OCI-LY3 (cell line): ENCODE measurements at regions not wholly inside any gene's neighbourhood (a gene's known extent, or its start where the extent isn't known, plus 50 kb on each side); places are given as distances from the start of the nearest gene placed in this dataset.

Source experiments
- H2AFZ ChIP-seq: fragments of 200-600, 300-600 bp; shearing (Covaris generic); 2 replicates; pipeline ENCODE4 v1.6.0; 2014; ENCODE audit warnings: antibody characterized with exemption, low read depth, low read length
- H3K27ac ChIP-seq: fragments of 200-600, 300-600 bp; sonication (generic); 2 replicates; pipeline ENCODE4 v1.5.1; 2014; ENCODE audit warnings: mild to moderate bottlenecking, low read length, moderate library complexity, mixed read lengths
- H3K27me3 ChIP-seq: fragments of 200-600, 300-600 bp; sonication (generic); 2 replicates; pipeline ENCODE4 v1.6.1; 2014; ENCODE audit warnings: low read depth, low read length, mixed read lengths
- H3K36me3 ChIP-seq: fragments of 200-600, 300-600 bp; sonication (generic); replicated peaks from 2 replicates; pipeline ENCODE3; 2014; ENCODE audit warnings: low read depth, low read length, mixed read lengths
- H3K4me1 ChIP-seq: fragments of 300-600, 200-600 bp; sonication (generic); 2 replicates; pipeline ENCODE4 v1.6.1; 2014; ENCODE audit warnings: low read length, mixed read lengths
- H3K4me2 ChIP-seq: fragments of 200-600, 300-600 bp; sonication (generic); 2 replicates; pipeline ENCODE4 v1.6.1; 2014; ENCODE audit warnings: low read length, mixed read lengths
- H3K4me3 ChIP-seq: fragments of 300-600, 200-600 bp; sonication (generic); 2 replicates; pipeline ENCODE4 v1.5.1; 2014; ENCODE audit warnings: antibody characterized with exemption, mild to moderate bottlenecking, low read length, moderate library complexity
- H3K79me2 ChIP-seq: fragments of 300-600, 200-600 bp; shearing (Covaris generic); 2 replicates; pipeline ENCODE4 v1.6.1; 2014; ENCODE audit warnings: mild to moderate bottlenecking, low read length, mixed read lengths
- H3K9ac ChIP-seq: fragments of 300-600, 200-600 bp; shearing (Covaris generic); 2 replicates; pipeline ENCODE4 v1.6.0; 2014; ENCODE audit warnings: mild to moderate bottlenecking, low read length, moderate library complexity
- H3K9me3 ChIP-seq: fragments of 200-600, 300-600 bp; shearing (Covaris generic); 2 replicates; pipeline ENCODE4 v1.6.1; 2014; ENCODE audit warnings: low read length, mixed read lengths; ENCODE audit not compliant: insufficient read depth
- H4K20me1 ChIP-seq: fragments of 200-600, 300-600 bp; sonication (generic); 2 replicates; pipeline ENCODE4 v1.6.1; 2016; ENCODE audit warnings: low read length, mixed read lengths; ENCODE audit not compliant: insufficient read depth
- EZH2phosphoT487 ChIP-seq: fragments of 200-600 bp; shearing (Covaris generic); IDR thresholded peaks from 2 replicates; pipeline ENCODE4 v1.6.1; 2018; ENCODE audit warnings: antibody characterized with exemption, mixed run types, low read depth
- TF ChIP-seq, protein P1 (sequence below): fragments of 200-600, 300-600 bp; sonication (generic); IDR thresholded peaks from 2 replicates; pipeline ENCODE4 v1.5.1; 2014; ENCODE audit warnings: antibody characterized with exemption, low read length, low read depth

DNA sequence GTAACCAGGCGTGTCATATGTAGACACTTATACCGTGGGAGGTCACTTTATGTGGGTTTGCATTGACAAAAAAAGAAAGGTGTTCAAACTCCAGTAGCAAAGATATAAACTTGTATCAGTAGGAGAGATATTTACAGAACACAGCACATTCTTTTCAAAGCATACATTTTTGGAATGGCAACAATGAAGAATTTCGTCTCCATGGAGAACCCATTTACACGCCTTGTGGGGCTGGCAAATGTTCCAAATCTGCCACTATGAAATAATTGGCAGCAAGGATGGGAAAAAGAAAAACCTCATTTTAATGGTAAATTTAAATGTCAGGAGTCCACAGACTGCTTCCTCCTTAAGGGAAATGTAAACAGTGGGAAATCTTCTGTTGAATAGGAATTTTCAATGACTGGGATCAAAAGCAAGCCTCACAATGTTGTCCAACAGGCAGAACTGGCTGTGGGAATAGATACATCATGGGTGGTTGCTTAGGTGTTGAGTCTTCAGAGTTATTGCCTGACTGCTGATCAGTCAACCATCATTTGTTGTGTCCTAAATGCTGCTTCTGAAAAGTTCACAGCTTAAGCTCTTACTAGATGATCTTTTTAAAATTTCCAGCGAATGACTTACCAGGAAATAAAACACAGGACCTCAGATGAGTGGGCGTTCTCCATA is 256.6 kb upstream of the SEMA3C start:
- Histone ChIP-seq H3K4me1 (no peaks in the 10 kb centered on the region), H3K79me2 (no peaks in the 10 kb centered on the region), H3K4me2 (no peak overlapping the region), H3K9ac (no peak overlapping the region), H3K27me3 (no peaks in the 10 kb centered on the region), H3K4me3 (no peak overlapping the region), H3K36me3 (no peaks in the 10 kb centered on the region), H3K9me3 (no peaks in the 10 kb centered on the region), H2AFZ (no peak overlapping the region), H3K27ac (no peak overlapping the region), H4K20me1 (no peaks in the 10 kb centered on the region)
- TF ChIP-seq EZH2phosphoT487: no peak
- TF ChIP-seq, protein P1, sequence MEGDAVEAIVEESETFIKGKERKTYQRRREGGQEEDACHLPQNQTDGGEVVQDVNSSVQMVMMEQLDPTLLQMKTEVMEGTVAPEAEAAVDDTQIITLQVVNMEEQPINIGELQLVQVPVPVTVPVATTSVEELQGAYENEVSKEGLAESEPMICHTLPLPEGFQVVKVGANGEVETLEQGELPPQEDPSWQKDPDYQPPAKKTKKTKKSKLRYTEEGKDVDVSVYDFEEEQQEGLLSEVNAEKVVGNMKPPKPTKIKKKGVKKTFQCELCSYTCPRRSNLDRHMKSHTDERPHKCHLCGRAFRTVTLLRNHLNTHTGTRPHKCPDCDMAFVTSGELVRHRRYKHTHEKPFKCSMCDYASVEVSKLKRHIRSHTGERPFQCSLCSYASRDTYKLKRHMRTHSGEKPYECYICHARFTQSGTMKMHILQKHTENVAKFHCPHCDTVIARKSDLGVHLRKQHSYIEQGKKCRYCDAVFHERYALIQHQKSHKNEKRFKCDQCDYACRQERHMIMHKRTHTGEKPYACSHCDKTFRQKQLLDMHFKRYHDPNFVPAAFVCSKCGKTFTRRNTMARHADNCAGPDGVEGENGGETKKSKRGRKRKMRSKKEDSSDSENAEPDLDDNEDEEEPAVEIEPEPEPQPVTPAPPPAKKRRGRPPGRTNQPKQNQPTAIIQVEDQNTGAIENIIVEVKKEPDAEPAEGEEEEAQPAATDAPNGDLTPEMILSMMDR: no peak

DNA sequence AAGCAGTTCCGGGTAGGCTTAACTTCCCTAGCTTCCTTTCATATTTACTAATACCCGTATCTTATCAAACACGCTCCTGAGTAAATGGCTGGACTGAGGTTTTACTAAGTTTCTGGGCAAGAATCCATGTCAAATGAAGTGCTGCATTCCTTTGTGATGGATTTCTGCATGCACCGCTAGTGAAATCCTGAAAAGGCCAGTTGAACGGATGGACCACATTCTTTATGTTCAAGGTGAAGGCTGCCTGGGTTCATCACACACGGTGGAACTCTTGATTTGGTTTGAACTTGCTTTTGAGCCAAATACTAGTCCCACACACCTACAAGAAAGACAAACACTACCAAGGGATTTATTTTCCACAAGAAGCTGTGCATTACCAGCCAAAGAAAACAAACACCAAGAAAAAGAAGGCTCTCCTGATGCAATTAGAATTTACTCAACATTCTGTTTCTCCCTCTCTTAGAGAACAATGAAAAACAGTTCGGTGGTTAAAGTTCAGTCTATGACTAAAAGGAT is 255.0 kb upstream of the SEMA3C start:
- Histone ChIP-seq H3K4me3 (no peak overlapping the region), H3K27ac (no peak overlapping the region), H2AFZ (0 out of 2 replicates have a peak overlapping the region, but pooled peaks have one; percentile 7), H4K20me1 (no peaks in the 10 kb centered on the region), H3K4me1 (no peaks in the 10 kb centered on the region), H3K36me3 (no peaks in the 10 kb centered on the region), H3K4me2 (no peak overlapping the region), H3K27me3 (no peaks in the 10 kb centered on the region), H3K79me2 (no peaks in the 10 kb centered on the region), H3K9ac (no peak overlapping the region), H3K9me3 (no peaks in the 10 kb centered on the region)
- no peak for TF ChIP-seq EZH2phosphoT487
- TF ChIP-seq, protein P1: no peak

DNA sequence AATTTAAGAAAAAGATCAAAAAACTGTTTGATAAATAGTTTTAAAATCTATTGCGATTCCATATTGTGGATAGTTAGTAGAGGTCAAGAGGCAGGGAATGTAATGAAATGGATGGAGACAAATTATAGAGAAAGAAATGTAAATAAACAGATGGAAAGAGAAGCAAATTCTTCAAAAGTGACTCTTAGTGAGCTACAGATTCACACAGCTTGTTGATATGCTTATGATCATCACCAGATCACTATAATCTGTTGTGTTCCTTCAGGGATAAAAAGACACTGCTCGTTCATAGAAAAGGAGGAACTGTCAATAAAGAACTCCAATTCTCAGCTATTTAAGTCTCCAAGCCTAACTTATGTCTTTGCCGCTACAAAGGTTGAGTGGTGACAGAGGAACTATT is 251.4 kb upstream of the SEMA3C start:
- Histone ChIP-seq H3K4me1 (no peaks in the 10 kb centered on the region), H3K9ac (no peak overlapping the region), H3K36me3 (no peaks in the 10 kb centered on the region), H3K27ac (no peak overlapping the region), H3K4me2 (no peak overlapping the region), H3K27me3 (no peaks in the 10 kb centered on the region), H3K79me2 (no peaks in the 10 kb centered on the region), H3K9me3 (no peaks in the 10 kb centered on the region), H4K20me1 (no peaks in the 10 kb centered on the region), H2AFZ (no peak overlapping the region), H3K4me3 (no peak overlapping the region)
- TF ChIP-seq EZH2phosphoT487: no peak
- TF ChIP-seq, protein P1: no peak

- H3K4me1 ChIP-seq: peaks cover 10% of the 10 kb centered on the region
- H4K20me1 ChIP-seq: no peaks in the 10 kb centered on the region
- H3K4me3 ChIP-seq: no peak overlapping the region
- no peaks in the 10 kb centered on the region for H3K36me3 ChIP-seq
- no peak overlapping the region for H3K27ac ChIP-seq
- H3K9ac ChIP-seq: no peak overlapping the region
- H3K9me3 ChIP-seq: no peaks in the 10 kb centered on the region
- H3K27me3 ChIP-seq: no peaks in the 10 kb centered on the region
- TF ChIP-seq, protein P1: no peak
- TF ChIP-seq EZH2phosphoT487: no peak
- no peaks in the 10 kb centered on the region for H3K79me2 ChIP-seq
- H2AFZ ChIP-seq: no peak overlapping the region
- H3K4me2 ChIP-seq: no peak overlapping the region
These were observed 249.1 kb upstream of the SEMA3C start for GRCh38 chr7:81167934-81168333.
